ENCODE measurements at regions not wholly inside any gene's neighbourhood (a gene's known extent, or its start where the extent isn't known, plus 50 kb on each side); places are given as distances from the start of the nearest gene placed in this dataset.

DNA sequence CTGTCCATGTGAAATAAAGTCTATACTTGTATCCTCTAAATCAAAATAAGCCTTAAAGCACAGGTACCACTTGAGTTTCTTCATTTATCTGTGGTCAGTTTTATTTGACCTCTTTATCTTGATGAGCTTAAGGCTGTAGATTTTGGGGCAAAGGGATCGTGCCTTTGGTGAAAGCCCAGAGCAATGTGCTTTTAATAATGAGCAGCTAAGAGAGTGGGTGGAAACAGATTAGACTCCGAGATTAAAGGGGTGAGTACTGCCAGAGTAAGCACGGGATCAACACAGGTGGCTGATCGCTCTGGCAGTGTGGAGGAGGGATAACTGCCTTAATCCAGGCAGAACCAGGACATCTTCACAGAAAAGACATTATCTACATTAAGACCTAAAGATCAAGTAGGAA lies 280.4 kb downstream of the TDRD15 start:
- no peak for DNase-seq

DNA sequence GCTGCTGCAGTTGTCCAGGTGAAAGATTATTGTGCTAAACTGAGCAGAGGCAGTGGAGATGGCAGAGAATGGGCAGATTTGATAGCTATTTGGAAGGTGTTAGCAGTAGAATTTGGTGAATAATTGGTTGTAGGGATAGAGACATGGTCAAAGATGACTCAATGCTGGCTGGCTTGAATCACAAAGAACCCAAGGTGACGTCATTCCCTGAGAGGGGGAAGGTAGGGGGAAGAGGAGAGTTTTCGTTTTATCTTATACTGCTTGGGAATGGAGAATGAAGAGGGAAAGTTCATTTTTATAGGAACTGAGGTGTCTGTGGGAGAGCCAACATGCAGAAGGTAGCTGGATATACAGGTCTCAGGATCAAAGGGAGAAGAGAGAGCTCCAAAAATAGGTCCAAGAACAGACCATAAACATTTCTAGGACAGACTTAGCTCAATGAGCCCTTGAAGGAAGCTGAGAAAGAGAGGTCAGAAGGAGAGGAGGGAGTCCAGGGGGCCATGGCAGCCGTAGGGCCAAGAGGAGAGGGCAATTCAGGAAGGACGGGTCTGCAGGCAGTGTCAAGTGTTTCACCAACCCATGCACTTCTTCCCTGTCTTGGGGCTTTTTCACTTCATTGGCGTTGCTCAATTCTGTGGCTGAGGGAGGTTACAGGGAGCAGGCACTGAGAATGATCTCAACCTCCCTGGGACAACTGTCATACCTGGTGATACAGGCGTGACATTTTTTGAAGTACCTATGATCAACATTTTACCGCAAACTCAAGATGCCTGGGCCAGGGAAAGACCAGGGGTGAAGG lies 281.3 kb downstream of the TDRD15 start:
- DNase-seq: no peak

DNA sequence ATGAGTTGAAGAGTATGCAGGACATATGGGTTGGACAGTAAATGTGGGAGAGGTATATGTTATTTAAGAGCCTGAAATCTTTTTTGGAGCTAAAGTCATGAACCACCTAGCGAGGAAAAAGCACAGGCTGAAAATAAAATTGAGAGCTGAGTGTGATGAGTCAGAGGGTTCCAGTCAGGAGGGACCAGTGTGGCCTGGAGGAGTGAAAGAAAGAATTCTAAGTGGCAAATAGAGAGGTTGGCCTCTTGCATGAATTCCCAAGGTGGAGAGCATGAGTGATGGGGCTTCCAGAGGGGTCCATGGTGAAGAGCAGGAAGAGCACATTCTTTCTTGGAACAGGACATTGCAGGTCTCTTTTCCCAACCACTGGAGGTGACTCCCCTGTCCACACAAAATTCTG lies 282.6 kb downstream of the TDRD15 start:
- no peak for DNase-seq

DNA sequence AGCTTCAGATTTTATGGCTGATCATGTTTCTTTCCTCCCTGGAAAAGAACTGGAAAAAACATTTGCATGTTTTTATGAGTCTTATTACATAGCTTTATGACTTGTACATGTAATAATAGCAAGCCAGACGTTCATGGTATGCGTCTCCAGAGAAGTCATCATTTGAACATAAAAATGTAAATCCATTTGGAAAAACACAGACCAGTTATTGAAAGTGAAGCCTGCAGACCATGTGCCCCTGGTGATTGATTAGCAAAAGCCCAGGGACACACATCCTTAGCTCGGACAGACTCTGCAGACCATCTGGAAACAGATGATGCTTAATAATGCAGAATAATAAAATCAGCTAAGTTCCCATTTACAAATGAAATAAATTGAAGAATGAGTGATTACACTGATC lies 283.1 kb downstream of the TDRD15 start:
- no peak for DNase-seq

DNA sequence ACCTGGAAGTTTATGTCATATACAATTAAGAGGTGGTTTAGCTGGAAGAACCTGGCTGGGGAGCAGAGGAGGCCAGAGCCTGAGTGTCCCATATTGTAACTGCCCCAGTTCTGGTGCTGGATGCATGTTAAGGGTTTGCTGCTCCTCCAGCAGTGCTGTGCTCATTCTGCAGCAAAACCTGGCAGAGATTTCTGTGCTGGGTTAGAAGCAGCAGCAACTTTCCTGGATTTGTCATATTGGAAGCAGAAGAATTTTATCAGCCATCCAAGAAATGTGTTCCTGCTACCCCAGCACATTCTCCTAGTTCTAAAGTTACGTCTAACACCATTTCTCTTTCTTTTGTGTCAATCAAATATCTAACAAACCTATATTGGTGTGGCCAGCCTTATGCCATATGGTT lies 284.1 kb downstream of the TDRD15 start:
- no peak for DNase-seq

DNA sequence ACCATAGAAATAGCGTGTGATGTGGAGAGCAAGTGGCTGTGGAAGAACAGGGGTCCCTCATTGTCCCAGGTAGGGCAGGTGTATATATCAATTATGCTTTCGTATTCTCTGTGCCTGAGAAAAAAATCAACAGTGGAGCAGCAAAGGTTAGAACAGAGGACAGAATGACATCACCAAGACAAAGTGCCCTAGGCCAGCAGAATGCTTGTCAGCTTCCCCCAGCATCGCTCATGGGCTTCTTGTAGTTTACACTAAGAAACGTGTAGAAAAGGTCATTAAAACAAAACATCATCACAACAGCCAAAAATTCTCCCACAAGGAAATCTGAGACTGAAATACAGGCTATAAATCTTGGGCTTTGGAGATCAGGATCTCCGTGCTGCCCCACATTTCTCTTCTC lies 288.0 kb downstream of the TDRD15 start:
- DNase-seq: no peak

DNA sequence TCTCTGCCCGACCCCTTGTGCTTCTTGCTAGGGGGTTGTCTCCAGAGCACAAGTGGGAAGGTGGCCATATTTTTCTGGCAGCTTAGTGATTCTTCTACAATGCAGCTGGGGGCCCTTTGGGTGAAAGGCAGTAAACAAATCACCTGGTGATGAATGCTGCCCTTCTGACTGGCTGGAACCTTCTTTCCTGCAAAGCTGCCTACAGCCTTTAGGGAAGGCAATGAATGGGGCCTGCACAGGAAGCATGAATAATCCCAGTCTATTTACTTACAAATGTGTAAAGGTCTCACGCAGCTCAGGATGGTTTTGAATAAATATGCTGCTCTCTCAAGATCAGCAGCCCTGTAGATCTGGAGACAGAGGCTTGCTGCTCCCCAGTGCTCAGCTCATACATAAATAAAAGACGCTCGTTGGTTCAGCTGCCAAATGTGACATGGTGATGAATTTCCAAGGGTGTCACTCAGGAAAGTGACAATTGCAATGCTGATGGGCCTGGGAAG lies 289.2 kb downstream of the TDRD15 start:
- no peak for DNase-seq

DNA sequence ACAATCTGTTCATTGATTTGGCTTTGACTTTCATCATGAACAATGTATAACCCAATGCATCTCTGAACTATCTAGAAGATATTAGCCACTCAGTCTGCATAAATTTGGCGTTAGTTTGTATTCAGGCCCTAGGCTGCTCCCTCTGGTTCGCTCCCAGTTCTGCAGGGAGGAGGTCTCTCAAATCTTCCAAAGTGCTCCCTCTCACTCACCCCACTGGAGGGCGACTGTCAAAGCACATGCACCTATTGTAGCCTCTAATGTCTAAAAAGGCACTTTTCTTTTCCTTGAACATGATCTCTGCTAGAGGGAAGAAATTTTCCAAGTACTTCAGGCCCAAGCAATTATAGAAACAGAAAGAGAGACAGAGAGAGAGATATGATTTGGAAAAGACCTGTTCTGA lies 291.5 kb downstream of the TDRD15 start:
- DNase-seq: no peak

DNA sequence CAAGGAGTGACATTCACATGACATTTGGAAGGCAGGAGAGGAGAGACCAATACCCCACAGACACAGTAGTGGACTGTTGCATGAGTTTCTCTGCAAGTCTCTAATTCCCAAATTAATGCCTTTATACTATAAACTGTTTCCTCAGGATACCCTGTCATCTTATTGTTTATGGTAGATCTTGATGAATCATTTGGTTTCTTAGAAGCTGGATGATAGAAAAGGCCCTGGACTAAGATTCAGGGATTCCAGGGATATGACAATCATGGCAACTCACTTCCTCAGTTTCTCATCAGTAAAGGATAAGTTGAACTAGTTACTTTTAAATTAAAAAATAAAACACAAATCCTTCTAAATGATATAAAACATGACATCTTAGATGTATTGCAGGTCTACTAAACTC lies 292.5 kb downstream of the TDRD15 start:
- DNase-seq: no peak

DNA sequence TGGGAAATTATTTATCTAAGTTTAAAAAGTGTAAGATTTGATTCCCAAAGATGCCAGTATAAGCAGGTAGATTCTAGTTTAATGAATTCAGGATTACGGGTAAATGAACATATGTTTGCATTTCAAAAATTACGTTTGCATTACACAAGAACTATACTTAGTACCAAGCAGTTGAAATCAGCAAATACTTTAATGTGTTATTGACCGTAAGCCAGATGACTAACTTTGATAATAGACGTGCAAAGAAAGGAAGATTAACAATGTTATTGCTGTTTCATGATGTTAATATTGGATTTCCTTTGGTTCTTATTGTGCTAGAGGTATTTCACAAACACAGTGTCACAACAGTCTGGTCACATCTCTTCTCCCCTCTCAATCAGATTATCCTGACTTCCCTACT lies 294.7 kb downstream of the TDRD15 start:
- DNase-seq: no peak

DNA sequence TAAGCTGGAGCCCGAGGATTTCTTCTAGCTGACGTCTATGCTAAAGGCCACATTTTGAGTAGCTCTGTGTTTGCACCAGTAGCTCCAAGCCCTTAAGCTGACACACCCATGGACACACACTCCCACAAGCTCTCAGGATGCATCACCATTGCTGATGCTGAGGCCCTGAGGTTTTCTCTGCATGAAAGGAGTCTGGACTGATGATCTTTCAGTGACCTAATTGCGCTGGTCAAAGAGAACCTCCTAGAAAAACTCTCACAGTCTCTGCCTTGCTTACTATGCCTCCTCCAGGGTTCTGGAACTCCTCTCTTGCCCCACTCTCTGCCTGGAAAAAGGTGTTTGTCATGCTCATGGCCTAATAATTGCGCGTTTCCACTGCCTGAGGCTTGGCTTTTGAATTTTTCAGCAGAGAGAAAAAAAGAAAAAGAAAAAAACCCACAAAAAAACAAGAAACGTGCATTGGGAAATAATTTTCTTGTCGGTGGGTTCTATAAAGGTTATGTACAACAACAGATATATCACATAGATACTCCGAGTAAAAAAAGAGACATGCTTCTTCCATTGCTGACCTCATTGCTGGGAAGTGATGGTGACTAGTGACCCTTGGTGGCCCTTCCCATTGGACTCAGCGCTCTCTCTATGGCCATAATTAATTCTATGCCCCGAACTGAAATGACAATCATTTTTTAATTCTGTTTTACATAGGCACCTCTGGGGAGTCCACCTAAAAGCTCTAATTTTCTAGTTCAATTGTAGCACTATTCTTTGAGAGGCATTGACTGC lies 297.0 kb downstream of the TDRD15 start:
- no peak for DNase-seq

DNA sequence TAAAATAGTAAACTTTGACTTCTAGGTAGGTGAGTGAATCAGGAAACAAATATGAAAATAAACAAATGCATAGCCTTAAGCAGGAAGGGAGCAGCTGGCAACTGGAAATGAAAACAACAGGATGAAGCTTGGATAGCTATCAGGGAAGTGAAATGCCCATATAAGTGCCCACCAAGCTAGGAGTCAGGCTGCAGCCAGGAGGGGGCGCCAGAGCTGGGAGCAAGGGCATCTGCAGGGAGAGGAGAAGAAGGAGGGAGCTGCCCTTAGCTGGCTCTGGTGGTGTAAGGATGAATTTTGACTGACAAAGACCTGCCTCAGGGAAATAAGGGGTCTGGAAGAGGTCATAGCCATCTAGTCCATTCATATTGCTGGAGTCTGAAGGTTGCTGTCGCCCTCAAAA lies 298.3 kb downstream of the TDRD15 start:
- no peak for DNase-seq

DNA sequence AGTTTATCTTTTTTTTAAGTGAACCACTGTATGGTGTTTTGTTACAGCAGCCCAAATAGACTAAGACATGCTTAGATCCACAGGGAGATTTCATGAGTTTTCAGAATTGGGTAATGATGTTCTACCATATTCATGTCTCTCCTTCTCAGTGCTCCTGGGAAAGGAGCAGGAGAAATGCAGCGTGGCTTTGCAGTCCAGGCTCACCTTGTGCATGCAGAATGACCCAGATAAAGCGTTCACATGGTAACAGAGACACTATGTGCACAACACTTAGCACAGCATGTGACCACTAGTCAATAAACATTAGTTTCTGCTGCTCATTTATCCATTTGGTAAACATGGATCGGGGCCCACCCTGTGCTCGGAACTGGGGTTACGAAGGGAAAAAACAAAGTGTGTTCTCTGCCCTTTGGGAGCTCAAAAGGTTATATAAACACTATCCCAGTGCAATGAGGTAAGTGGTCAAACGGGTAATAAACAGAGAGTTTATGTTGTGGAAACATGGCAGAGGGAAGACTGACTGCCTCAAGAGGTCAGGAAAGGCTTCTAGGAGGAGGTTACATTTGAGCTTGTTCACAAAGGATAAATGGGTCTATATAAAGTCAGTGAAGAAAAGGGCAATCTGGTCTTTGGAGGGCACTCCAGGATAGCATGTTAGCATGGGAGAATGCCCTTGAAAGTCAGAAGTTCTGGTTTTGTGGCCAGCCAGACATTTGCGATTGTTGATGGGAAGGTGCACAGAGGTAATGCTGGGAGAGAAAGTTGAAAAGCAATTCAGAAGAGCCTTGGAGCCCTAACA lies 299.2 kb downstream of the TDRD15 start:
- no peak for DNase-seq

DNA sequence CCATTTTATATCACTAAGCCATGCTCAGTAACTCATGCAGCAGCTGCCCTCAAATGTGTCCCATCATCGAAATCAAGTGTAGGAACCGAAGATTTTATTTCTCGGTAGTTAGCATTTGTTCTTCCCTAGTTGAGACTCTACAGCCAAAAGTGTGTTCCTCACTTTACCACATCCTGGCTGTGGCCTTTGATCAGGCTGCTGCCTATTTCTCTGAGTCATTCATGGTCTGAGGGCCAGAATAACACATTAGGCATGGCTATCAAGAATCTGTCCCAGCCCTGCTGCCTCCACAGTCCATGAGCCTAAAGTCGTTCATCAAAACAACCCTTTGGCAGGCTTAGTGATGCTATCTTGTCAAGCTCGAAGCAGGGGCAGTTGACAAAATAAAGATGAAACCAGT lies 300.1 kb downstream of the TDRD15 start:
- DNase-seq: no peak

DNA sequence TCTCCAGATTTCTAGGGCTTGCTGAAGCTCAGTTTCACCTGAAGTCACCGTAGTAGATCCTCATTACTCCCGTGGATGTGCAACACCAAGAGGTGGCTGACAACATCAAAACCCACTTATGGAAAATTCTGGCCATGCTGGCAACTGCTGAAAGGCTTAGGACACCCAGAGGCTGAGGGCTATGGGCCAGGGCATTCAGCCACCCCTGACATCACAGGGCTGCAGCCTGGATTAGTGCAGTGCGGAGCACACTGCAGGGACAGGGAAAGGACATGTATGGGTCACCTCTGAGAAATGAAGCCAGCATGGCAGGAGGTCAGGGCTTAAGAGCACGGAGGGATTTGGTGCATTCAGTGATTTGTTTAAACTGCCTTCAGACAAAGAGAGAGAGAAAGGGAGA lies 300.6 kb downstream of the TDRD15 start:
- DNase-seq: no peak

DNA sequence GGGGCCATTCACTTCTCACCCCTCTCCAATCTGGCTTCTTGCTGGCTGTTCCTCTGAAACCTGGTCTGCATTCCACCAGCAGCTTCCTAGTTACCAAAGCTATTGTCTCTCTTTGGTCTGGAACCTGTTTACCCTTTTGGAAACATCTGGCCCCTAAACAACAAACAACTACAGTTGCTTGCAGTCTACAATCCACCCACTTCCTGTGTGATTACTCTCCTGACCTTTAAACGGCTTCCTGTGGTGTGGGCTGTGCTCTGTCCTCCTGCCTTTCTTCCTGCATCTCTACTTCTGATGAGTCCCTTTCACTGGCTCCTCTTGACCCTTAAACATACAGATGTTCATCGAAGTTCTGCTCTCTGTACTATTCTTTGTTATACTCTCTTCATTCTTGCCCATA lies 303.8 kb downstream of the TDRD15 start:
- no peak for DNase-seq

DNA sequence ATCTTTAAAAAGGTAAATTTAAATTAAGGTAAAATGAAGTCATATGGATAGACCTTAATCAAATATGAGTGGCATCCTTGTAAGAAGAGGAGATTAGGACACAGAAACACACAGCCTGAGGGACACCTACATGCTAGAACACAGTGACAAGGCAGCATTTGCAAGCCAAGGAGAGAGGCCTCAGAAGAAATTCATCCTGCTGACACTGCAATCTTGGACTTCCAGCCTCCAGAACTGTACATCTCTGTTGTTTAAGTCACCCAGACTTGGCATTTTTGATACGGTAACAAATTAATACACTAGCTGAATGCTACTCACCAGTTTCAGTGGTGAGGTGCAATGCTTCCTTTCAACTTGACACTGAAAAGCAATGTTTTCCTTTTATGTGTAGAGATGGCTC lies 305.0 kb downstream of the TDRD15 start:
- DNase-seq: no peak

DNA sequence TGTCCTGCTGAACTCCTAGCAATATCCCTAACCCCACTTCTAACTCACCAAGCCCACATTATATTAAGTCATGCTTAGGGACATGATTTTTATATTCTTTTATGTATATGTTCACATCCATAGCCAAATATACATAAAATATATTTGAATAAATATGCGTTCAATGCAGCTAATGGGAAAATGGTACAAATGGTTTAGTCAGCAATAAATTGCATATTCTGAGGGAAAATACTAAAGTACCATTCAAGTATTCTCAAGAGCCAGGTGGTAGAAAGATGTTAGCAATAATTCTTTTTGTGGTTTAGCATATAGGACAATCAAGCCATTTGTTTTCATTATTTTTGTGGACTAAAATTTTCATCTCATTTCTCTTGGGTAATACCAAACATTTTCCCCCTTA lies 306.0 kb downstream of the TDRD15 start:
- no peak for DNase-seq

DNA sequence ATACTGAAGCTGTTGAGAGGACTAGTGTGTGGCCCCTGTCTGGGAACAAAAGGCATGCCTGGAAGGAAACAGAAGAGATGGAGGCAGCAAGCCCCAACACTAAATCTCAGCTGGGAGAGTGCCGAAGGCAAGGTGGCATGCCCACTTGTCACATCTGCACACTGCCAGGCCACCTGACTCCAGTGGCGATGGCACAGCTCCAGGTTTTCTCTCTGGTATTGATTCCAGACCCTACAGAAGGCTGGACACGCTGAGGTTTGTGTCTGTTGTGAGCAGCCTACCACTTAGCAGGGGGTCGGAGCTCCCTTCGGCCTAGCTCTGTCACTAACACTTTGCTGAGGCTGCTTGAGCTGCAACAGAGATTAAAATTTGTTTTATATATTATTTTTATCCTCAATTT lies 307.3 kb downstream of the TDRD15 start:
- no peak for DNase-seq

DNA sequence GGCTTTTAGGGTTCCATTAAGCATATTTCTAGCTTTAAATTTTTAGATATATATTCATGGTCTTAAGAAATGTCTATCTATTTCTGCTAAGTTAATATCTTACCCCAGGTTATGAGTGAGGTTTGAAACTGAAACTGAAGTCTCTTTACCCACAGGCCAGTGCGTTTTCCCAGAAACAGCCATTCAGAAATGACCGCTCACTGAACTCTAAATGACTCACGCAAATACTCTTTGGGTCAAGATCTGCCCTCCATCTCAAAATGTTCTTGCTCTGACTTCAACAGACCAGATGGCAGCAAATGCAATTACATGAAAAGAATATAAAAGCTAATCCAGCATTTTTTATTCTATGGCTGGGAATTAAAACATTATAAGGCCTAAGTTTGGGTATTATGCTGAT lies 315.2 kb downstream of the TDRD15 start:
- DNase-seq: no peak

DNA sequence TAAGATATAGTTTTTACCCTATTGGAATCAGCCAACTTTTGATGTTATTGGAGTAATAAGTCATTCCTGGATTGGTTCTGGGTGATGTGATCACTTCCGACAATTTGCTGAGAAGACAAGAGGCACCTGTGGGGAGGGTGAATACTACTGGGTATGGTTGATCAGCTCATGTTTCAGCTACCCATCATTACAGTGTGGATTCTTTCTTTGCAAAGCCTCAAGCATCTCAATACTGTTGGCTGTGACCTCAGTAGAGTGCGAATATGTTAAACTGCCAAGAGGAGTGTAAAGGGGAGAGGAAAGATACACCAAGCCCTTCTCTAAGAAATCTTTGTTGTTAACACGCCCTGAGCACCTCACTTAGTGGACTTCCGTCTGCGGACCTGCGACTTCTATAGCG lies 317.7 kb downstream of the TDRD15 start:
- no peak for DNase-seq

DNA sequence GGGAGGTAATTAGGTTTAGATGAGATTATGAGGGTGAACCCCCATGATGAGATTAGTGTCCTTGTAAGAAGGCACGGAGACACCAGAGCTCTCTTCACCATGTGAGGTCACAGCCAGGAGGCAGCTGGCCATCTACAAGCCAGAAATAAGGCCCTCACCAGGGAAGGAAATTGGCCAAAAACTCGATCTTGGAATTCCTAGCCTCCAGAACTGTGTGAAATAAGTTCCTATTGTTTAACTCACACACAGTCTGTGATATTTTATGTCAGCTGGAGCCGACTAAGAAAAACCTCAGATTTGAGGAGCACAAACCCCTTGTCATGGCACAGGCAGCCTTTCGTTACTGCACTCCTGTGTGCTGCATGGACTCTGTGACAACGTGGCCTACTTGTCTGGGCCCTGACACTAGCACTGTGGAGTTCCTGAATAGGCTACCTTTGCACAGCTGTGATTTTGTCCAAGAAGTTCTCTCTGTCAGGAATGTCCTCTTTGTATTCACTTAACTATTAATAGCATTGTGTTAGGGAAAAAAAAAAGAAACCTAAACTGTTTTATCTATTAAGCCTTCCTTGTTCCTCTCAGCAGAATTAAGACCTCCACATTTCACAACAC lies 319.8 kb downstream of the TDRD15 start:
- no peak for DNase-seq

DNA sequence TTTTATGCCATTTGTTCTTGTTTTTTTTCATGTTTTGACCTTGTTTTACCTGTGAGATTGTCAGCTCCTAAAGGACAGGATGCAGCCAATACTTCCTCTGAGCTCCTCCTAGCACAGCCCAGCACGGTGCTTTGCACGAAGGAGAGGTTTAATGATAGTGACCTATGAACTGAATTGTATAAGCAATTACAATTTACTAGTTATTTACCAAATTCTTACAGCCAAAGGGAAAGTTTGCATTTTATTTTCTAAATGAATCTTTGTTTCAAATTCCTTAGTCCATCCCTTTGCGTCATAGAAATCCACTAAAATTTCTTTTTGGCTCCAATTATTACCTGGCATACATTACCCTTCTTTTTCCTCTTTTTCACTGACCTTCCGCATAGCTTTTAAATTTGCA lies 326.1 kb downstream of the TDRD15 start:
- no peak for DNase-seq

Measured in DMS79 treated with DMSO at 0.1 percent for 48 hours (cell line).